ENCODE measurements at regions not wholly inside any gene's neighbourhood (a gene's known extent, or its start where the extent isn't known, plus 50 kb on each side); places are given as distances from the start of the nearest gene placed in this dataset. TPM values are rescaled to one million over a fixed set of nuclear protein-coding genes. Genes with fewer than 3 reads are reported as not detected.

DNA sequence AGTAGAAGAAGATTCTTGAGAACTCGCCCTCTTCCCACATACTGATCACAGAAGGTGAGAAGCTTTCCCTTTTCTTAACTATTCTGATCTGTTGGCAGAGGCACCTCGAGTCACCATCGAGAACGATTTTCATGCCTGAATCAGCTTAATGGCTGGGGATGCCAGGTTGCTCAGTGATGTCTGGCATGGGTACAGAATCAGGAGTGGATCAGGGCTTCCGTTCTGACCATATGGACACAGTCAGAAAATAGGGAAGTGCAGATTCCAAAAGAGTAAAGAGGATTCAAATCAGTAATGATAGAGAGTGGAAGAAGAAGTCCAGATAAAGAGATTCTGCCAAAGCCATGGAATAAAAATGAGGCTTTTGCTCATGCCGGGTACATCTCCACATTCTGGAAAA lies 52.0 kb upstream of the GRB10 start:
- no peak overlapping the region for H3K4me3 ChIP-seq (ENCODE audit: low read length)
- no peak overlapping the region for H4K5ac ChIP-seq (ENCODE audit: low read length)
- no peak overlapping the region for H3K18ac ChIP-seq (ENCODE audit: low read length)
- no peak overlapping the region for H3K27ac ChIP-seq (ENCODE audit: low read depth, low read length)
- H3K4ac ChIP-seq (ENCODE audit: low read depth, low read length): no peak overlapping the region
- no peak overlapping the region for H3K9ac ChIP-seq (ENCODE audit: low read length)
- H3K79me2 ChIP-seq (ENCODE audit: control insufficient read depth, insufficient read depth, low read length): no peaks in the 10 kb centered on the region
- no peak for DNase-seq
- no peak overlapping the region for H2BK5ac ChIP-seq (ENCODE audit: low read length)
- H3K4me1 ChIP-seq (ENCODE audit: control insufficient read depth, low read depth, low read length): no peaks in the 10 kb centered on the region
- no CpG with 5 or more reads among the region's 6 CpGs for WGBS (ENCODE audit: extremely low coverage, insufficient coverage, low lambda C conversion rate)
- H4K8ac ChIP-seq (ENCODE audit: low read depth, low read length): no peak overlapping the region
- H3K56ac ChIP-seq (ENCODE audit: low read length): no peak overlapping the region
- no peak overlapping the region for H2BK120ac ChIP-seq (ENCODE audit: low read depth, low read length)
- no peak overlapping the region for H3K4me2 ChIP-seq (ENCODE audit: low read length)
- no peak overlapping the region for H3K23ac ChIP-seq (ENCODE audit: low read length)
- H2AK5ac ChIP-seq (ENCODE audit: low read length): no peak overlapping the region
- H3K79me1 ChIP-seq (ENCODE audit: low read length): no peaks in the 10 kb centered on the region
- no peaks in the 10 kb centered on the region for H3K36me3 ChIP-seq (ENCODE audit: control insufficient read depth, insufficient read depth, low read length)
- no peaks in the 10 kb centered on the region for H3K27me3 ChIP-seq (ENCODE audit: insufficient read depth, low read length, poor library complexity)
- no peak overlapping the region for H2BK15ac ChIP-seq (replicated peaks; ENCODE audit: low read depth)

GRCh38 chr7:50834031-50834535 lies 51.4 kb upstream of the GRB10 start:
- Histone ChIP-seq H3K18ac (ENCODE audit: low read length) (no peak overlapping the region), H3K9ac (ENCODE audit: low read length) (no peak overlapping the region), H4K5ac (ENCODE audit: low read length) (no peak overlapping the region), H2BK15ac (replicated peaks; ENCODE audit: low read depth) (no peak overlapping the region), H3K56ac (ENCODE audit: low read length) (no peak overlapping the region), H3K4ac (ENCODE audit: low read depth, low read length) (no peak overlapping the region), H3K4me3 (ENCODE audit: low read length) (no peak overlapping the region), H3K27me3 (ENCODE audit: insufficient read depth, low read length, poor library complexity) (no peaks in the 10 kb centered on the region), H3K23ac (ENCODE audit: low read length) (no peak overlapping the region), H3K4me2 (ENCODE audit: low read length) (no peak overlapping the region), H2BK120ac (ENCODE audit: low read depth, low read length) (no peak overlapping the region), H2BK5ac (ENCODE audit: low read length) (no peak overlapping the region), H4K8ac (ENCODE audit: low read depth, low read length) (no peak overlapping the region), H2AK5ac (ENCODE audit: low read length) (no peak overlapping the region), H3K4me1 (ENCODE audit: control insufficient read depth, low read depth, low read length) (no peaks in the 10 kb centered on the region), H3K36me3 (ENCODE audit: control insufficient read depth, insufficient read depth, low read length) (no peaks in the 10 kb centered on the region), H3K27ac (ENCODE audit: low read depth, low read length) (no peak overlapping the region), H3K79me2 (ENCODE audit: control insufficient read depth, insufficient read depth, low read length) (no peaks in the 10 kb centered on the region), H3K79me1 (ENCODE audit: low read length) (no peaks in the 10 kb centered on the region)
- DNase-seq: no peak
- WGBS (ENCODE audit: extremely low coverage, insufficient coverage, low lambda C conversion rate): no CpG with 5 or more reads among the region's 1 CpG

GRCh38 chr7:50832744-50833143 lies 50.0 kb upstream of the GRB10 start:
- no peak overlapping the region for H2AK5ac ChIP-seq (ENCODE audit: low read length)
- H3K79me2 ChIP-seq (ENCODE audit: control insufficient read depth, insufficient read depth, low read length): no peaks in the 10 kb centered on the region
- H3K4ac ChIP-seq (ENCODE audit: low read depth, low read length): no peak overlapping the region
- WGBS (ENCODE audit: extremely low coverage, insufficient coverage, low lambda C conversion rate): no CpG with 5 or more reads among the region's 3 CpGs
- no peak overlapping the region for H2BK5ac ChIP-seq (ENCODE audit: low read length)
- no peak overlapping the region for H3K4me2 ChIP-seq (ENCODE audit: low read length)
- H3K4me1 ChIP-seq (ENCODE audit: control insufficient read depth, low read depth, low read length): no peaks in the 10 kb centered on the region
- H3K27me3 ChIP-seq (ENCODE audit: insufficient read depth, low read length, poor library complexity): no peaks in the 10 kb centered on the region
- no peak overlapping the region for H4K8ac ChIP-seq (ENCODE audit: low read depth, low read length)
- H3K79me1 ChIP-seq (ENCODE audit: low read length): no peaks in the 10 kb centered on the region
- H3K9ac ChIP-seq (ENCODE audit: low read length): no peak overlapping the region
- H3K23ac ChIP-seq (ENCODE audit: low read length): no peak overlapping the region
- H3K27ac ChIP-seq (ENCODE audit: low read depth, low read length): no peak overlapping the region
- DNase-seq: no peak
- no peak overlapping the region for H3K56ac ChIP-seq (ENCODE audit: low read length)
- no peak overlapping the region for H3K4me3 ChIP-seq (ENCODE audit: low read length)
- H3K18ac ChIP-seq (ENCODE audit: low read length): no peak overlapping the region
- H3K36me3 ChIP-seq (ENCODE audit: control insufficient read depth, insufficient read depth, low read length): no peaks in the 10 kb centered on the region
- H2BK120ac ChIP-seq (ENCODE audit: low read depth, low read length): no peak overlapping the region
- no peak overlapping the region for H4K5ac ChIP-seq (ENCODE audit: low read length)
- H2BK15ac ChIP-seq (replicated peaks; ENCODE audit: low read depth): no peak overlapping the region

Small RNA genes in the stretch of these regions (small RNA-seq; reads per million reads assigned to genes)
- gene AC009296.1 (ENCODE audit: insufficient read depth) (not detected), gene RF00394 (ENCODE audit: insufficient read depth) (not detected)
